ENCODE measurements at regions not wholly inside any gene's neighbourhood (a gene's known extent, or its start where the extent isn't known, plus 50 kb on each side); places are given as distances from the start of the nearest gene placed in this dataset.

DNA sequence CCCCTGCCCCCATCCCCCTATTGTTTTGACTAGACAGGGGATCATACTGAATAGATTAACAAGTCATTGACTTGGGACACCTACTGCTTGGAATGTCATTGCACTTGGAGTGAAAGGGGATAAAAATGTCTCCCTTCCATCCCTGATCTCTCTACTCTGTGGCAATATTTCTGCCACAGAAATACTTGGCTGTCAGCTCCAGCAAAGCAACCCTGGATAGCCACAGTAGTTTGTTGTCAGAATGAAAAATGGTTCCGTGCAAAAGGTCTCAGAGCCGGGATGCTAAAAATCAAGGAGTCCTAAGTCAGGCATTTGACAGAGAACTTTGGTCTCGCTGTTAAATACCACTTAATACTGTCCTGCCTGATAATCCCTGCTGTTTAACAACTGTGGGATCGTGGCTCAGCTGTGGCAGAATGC is 722.0 kb upstream of the SOX9 start:
- DNase-seq (no peak), ATAC-seq (no peak)
- no peak overlapping the region for H3K27ac ChIP-seq
- no peak overlapping the region for H3K4me3 ChIP-seq
- no peaks in the 10 kb centered on the region for H3K36me3 ChIP-seq
- WGBS (ENCODE audit: insufficient coverage, low coverage, low lambda C conversion rate, missing lambda C conversion rate), result 18% methylated on average over 4 of the region's 4 CpGs
- TF ChIP-seq POLR2A (IDR thresholded peaks at IDR 0.05), result no peak
- TF ChIP-seq, protein P1, sequence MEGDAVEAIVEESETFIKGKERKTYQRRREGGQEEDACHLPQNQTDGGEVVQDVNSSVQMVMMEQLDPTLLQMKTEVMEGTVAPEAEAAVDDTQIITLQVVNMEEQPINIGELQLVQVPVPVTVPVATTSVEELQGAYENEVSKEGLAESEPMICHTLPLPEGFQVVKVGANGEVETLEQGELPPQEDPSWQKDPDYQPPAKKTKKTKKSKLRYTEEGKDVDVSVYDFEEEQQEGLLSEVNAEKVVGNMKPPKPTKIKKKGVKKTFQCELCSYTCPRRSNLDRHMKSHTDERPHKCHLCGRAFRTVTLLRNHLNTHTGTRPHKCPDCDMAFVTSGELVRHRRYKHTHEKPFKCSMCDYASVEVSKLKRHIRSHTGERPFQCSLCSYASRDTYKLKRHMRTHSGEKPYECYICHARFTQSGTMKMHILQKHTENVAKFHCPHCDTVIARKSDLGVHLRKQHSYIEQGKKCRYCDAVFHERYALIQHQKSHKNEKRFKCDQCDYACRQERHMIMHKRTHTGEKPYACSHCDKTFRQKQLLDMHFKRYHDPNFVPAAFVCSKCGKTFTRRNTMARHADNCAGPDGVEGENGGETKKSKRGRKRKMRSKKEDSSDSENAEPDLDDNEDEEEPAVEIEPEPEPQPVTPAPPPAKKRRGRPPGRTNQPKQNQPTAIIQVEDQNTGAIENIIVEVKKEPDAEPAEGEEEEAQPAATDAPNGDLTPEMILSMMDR (IDR thresholded peaks at IDR 0.05), result no peak
- no peaks in the 10 kb centered on the region for H3K4me1 ChIP-seq
- intact Hi-C loops (cut with DNase I), result no loop called here
- no peaks in the 10 kb centered on the region for H3K27me3 ChIP-seq
- no peaks in the 10 kb centered on the region for H3K9me3 ChIP-seq

DNA sequence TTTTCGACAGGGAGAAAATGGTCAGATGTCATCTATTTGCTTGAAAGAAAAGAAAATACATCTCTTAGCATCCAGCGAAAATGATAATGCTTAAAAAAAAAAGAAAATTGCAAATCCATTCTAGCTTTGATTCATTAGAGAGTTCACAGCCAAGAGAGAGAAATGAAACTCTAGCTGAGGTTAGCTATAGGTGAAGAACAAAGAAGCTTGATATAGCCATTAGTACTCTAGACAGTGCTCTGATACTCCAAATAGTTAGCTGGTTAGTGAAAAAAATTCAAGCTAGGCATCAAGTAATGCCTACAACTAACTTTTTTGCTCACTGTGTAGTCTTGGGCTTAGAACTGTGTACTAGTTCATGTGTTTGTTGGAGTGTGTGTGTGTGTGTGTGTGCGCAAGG is 721.6 kb upstream of the SOX9 start:
- ATAC-seq, result no peak
- no peak for TF ChIP-seq POLR2A (IDR thresholded peaks at IDR 0.05)
- TF ChIP-seq, protein P1 (IDR thresholded peaks at IDR 0.05), result no peak
- no peaks in the 10 kb centered on the region for H3K27me3 ChIP-seq
- 41% methylated on average over 3 of the region's 3 CpGs for WGBS (ENCODE audit: insufficient coverage, low coverage, low lambda C conversion rate, missing lambda C conversion rate)
- no peak overlapping the region for H3K27ac ChIP-seq
- no peak for DNase-seq
- intact Hi-C loops (cut with DNase I), result no loop called here
- H3K36me3 ChIP-seq, result no peaks in the 10 kb centered on the region
- no peaks in the 10 kb centered on the region for H3K4me1 ChIP-seq
- H3K4me3 ChIP-seq, result no peak overlapping the region
- H3K9me3 ChIP-seq, result no peaks in the 10 kb centered on the region

DNA sequence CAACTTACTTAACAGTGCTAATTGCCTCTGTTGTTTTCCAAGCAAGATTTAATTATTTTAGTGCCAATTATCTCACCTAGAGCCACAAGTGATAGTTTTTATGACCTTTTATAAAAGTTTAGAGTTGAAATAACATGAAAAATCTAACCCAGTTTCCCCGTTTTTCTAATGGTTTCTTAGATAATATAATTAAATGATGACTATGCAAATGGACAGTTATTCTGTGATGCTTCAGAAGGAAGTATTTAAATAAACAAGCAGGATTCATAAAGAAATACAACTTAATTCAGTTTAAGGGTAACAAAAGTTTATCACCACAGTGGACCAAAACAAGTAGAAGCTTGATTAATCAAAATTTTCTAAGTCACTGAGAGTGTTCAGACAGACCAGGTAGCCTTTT is 721.2 kb upstream of the SOX9 start:
- H3K36me3 ChIP-seq, result no peaks in the 10 kb centered on the region
- WGBS (ENCODE audit: insufficient coverage, low coverage, low lambda C conversion rate, missing lambda C conversion rate), result 8% methylated on average over 1 of the region's 1 CpG
- TF ChIP-seq, protein P1 (IDR thresholded peaks at IDR 0.05), result no peak
- TF ChIP-seq POLR2A (IDR thresholded peaks at IDR 0.05), result no peak
- intact Hi-C loops (cut with DNase I), result no loop called here
- H3K9me3 ChIP-seq, result no peaks in the 10 kb centered on the region
- no peak overlapping the region for H3K4me3 ChIP-seq
- H3K4me1 ChIP-seq, result no peaks in the 10 kb centered on the region
- no peak overlapping the region for H3K27ac ChIP-seq
- DNase-seq (no peak), ATAC-seq (no peak)
- no peaks in the 10 kb centered on the region for H3K27me3 ChIP-seq

DNA sequence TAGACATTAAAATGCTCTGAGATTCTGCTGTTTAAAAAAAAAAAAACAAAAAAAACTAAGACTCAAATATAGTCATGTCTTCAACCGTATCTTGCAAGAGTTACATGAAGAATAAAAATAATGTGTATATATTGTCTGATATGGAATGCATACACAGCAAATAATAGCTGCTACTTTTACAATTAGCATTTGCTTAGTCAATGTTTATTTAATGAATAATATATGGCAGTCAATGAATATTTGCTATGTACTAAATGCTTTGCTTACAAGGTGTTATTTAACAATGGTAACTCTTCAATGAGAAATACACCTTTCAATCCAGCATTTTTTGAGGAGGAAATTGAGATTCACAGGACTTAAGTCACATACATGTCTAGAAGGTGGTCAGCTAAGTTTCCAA is 718.8 kb upstream of the SOX9 start:
- no peak overlapping the region for H3K27ac ChIP-seq
- intact Hi-C loops (cut with DNase I), result no loop called here
- H3K4me1 ChIP-seq, result no peaks in the 10 kb centered on the region
- WGBS (ENCODE audit: insufficient coverage, low coverage, low lambda C conversion rate, missing lambda C conversion rate), result 86% methylated on average over 1 of the region's 1 CpG
- no peaks in the 10 kb centered on the region for H3K27me3 ChIP-seq
- ATAC-seq (no peak), DNase-seq (no peak)
- no peaks in the 10 kb centered on the region for H3K9me3 ChIP-seq
- H3K4me3 ChIP-seq, result no peak overlapping the region
- H3K36me3 ChIP-seq, result no peaks in the 10 kb centered on the region
- TF ChIP-seq POLR2A (IDR thresholded peaks at IDR 0.05), result no peak
- TF ChIP-seq, protein P1 (IDR thresholded peaks at IDR 0.05), result no peak

DNA sequence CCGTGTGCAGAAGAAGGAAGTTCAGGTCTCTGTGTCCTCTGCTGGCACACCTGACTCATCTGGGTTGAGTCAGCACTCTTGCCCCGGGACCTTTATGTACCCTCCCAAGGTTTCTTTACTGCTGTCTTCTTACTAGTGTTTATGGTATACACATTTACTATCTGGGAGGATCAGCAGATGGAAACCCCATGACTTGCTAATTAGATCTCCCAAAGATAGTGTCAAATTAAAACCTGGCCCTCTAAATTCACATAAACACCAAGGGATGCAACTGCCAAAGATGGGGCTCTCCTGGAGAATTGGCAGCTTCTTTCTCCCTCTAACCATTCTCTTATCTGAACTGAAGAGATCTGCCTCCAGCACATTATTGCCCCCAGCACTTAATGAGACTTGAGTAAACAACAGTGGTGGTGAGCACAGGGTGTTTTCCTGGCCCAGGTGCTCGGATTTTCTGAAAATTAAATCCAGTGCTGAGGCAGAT is 718.1 kb upstream of the SOX9 start:
- 41% methylated on average over 3 of the region's 3 CpGs for WGBS (ENCODE audit: insufficient coverage, low coverage, low lambda C conversion rate, missing lambda C conversion rate)
- no peak overlapping the region for H3K27ac ChIP-seq
- H3K4me1 ChIP-seq, result no peaks in the 10 kb centered on the region
- no peaks in the 10 kb centered on the region for H3K27me3 ChIP-seq
- no peak for ATAC-seq
- no peak for DNase-seq
- intact Hi-C loops (cut with DNase I), result no loop called here
- no peak for TF ChIP-seq POLR2A (IDR thresholded peaks at IDR 0.05)
- TF ChIP-seq, protein P1 (IDR thresholded peaks at IDR 0.05), result no peak
- no peaks in the 10 kb centered on the region for H3K9me3 ChIP-seq
- H3K36me3 ChIP-seq, result no peaks in the 10 kb centered on the region
- H3K4me3 ChIP-seq, result no peak overlapping the region
